ENCODE measurements at regions not wholly inside any gene's neighbourhood (a gene's known extent, or its start where the extent isn't known, plus 50 kb on each side); places are given as distances from the start of the nearest gene placed in this dataset.

- Histone ChIP-seq H3K79me2 (ENCODE audit: insufficient read depth, low read length) (no peaks in the 10 kb centered on the region), H3K4me3 (ENCODE audit: insufficient read depth, low read length) (no peak overlapping the region), H4K20me1 (ENCODE audit: insufficient read depth, low read length) (no peaks in the 10 kb centered on the region), H3K36me3 (ENCODE audit: insufficient read depth, low read length) (no peaks in the 10 kb centered on the region), H3K27ac (ENCODE audit: low read depth, low read length) (no peak overlapping the region), H3K4me1 (ENCODE audit: insufficient read depth, low read length) (no peaks in the 10 kb centered on the region), H2AFZ (ENCODE audit: low read length) (no peak overlapping the region), H3K4me2 (ENCODE audit: insufficient read depth, low read length) (no peak overlapping the region), H3K9me3 (ENCODE audit: low read depth, low read length) (no peaks in the 10 kb centered on the region), H3K27me3 (ENCODE audit: insufficient read depth, low read length) (no peaks in the 10 kb centered on the region)
- DNase-seq (ENCODE audit: insufficient read length, low spot score, missing footprints) = no peak
- no peak for TF ChIP-seq CTCF (IDR thresholded peaks at IDR 0.05; ENCODE audit: extremely low read depth, low read depth, low read length)
Measured at GRCh38 chr7:89731751-89732445, 422.4 kb upstream of the STEAP1 start.

- DNase-seq (ENCODE audit: insufficient read length, low spot score, missing footprints) = no peak
- TF ChIP-seq CTCF (IDR thresholded peaks at IDR 0.05; ENCODE audit: extremely low read depth, low read depth, low read length) = no peak
- no peak overlapping the region for H3K4me2 ChIP-seq (ENCODE audit: insufficient read depth, low read length)
Measured at GRCh38 chr7:89738549-89738948, 415.7 kb upstream of the STEAP1 start.

DNA sequence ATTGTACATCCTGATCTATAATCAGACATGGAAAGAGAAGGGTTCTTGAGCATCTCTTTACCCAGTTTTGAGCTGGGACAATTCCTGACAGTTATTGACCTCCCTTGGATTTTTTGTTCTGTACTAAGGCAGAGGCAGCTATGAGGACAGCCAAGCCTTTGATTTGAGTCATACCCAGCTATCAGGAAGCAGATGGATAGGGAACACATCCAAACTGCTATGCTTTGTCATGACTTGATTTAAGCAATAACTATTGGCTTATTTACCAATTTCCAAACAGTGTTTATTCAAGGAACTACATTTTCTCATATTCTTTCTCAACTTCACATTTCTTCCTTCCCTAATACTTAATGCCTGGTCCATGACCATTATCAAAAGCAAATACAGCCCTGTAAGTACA lies 396.4 kb upstream of the STEAP1 start:
- Histone ChIP-seq H3K79me2 (ENCODE audit: insufficient read depth, low read length) (no peaks in the 10 kb centered on the region), H3K4me1 (ENCODE audit: insufficient read depth, low read length) (no peaks in the 10 kb centered on the region), H3K27me3 (ENCODE audit: insufficient read depth, low read length) (no peaks in the 10 kb centered on the region), H3K4me3 (ENCODE audit: insufficient read depth, low read length) (no peak overlapping the region), H3K36me3 (ENCODE audit: insufficient read depth, low read length) (no peaks in the 10 kb centered on the region), H3K4me2 (ENCODE audit: insufficient read depth, low read length) (no peak overlapping the region), H3K9me3 (ENCODE audit: low read depth, low read length) (no peaks in the 10 kb centered on the region), H4K20me1 (ENCODE audit: insufficient read depth, low read length) (no peaks in the 10 kb centered on the region), H2AFZ (ENCODE audit: low read length) (no peak overlapping the region), H3K27ac (ENCODE audit: low read depth, low read length) (no peak overlapping the region)
- no peak for DNase-seq (ENCODE audit: insufficient read length, low spot score, missing footprints)
- TF ChIP-seq CTCF (IDR thresholded peaks at IDR 0.05; ENCODE audit: extremely low read depth, low read depth, low read length) = no peak

More at GRCh38 chr7:89738549-89738948, 415.7 kb upstream of the STEAP1 start:
- H3K27me3 ChIP-seq (ENCODE audit: insufficient read depth, low read length) = no peaks in the 10 kb centered on the region
- H4K20me1 ChIP-seq (ENCODE audit: insufficient read depth, low read length) = no peaks in the 10 kb centered on the region
- H3K79me2 ChIP-seq (ENCODE audit: insufficient read depth, low read length) = no peaks in the 10 kb centered on the region
- H3K36me3 ChIP-seq (ENCODE audit: insufficient read depth, low read length) = no peaks in the 10 kb centered on the region
- H3K4me1 ChIP-seq (ENCODE audit: insufficient read depth, low read length) = no peaks in the 10 kb centered on the region
- H3K4me3 ChIP-seq (ENCODE audit: insufficient read depth, low read length) = no peak overlapping the region
- no peak overlapping the region for H3K27ac ChIP-seq (ENCODE audit: low read depth, low read length)
- no peaks in the 10 kb centered on the region for H3K9me3 ChIP-seq (ENCODE audit: low read depth, low read length)
- no peak overlapping the region for H2AFZ ChIP-seq (ENCODE audit: low read length)

DNA sequence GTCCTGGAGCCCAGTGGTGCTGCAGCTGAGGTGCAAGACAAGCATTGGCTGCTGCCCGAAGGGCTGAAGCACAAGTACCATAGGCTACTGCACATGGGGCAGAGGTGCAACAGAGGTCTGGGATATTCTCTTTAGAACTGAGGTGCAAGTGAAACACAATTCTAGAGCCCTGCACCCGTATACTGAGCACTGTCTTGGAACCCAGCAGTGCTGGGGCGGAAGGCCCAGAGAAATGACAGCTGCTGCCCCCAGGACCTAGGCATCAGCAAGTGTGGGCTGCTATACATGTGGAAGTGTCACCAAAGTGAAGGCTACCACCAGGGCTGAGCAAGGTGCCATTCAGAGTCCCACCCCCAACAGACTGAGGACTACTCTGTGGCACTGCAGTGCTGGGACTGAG lies 393.6 kb upstream of the STEAP1 start:
- no peaks in the 10 kb centered on the region for H3K4me1 ChIP-seq (ENCODE audit: insufficient read depth, low read length)
- H3K79me2 ChIP-seq (ENCODE audit: insufficient read depth, low read length) = no peaks in the 10 kb centered on the region
- H3K36me3 ChIP-seq (ENCODE audit: insufficient read depth, low read length) = no peaks in the 10 kb centered on the region
- H3K4me2 ChIP-seq (ENCODE audit: insufficient read depth, low read length) = no peak overlapping the region
- TF ChIP-seq CTCF (IDR thresholded peaks at IDR 0.05; ENCODE audit: extremely low read depth, low read depth, low read length) = no peak
- H3K27ac ChIP-seq (ENCODE audit: low read depth, low read length) = no peak overlapping the region
- H3K27me3 ChIP-seq (ENCODE audit: insufficient read depth, low read length) = no peaks in the 10 kb centered on the region
- no peaks in the 10 kb centered on the region for H3K9me3 ChIP-seq (ENCODE audit: low read depth, low read length)
- no peak overlapping the region for H3K4me3 ChIP-seq (ENCODE audit: insufficient read depth, low read length)
- no peak overlapping the region for H2AFZ ChIP-seq (ENCODE audit: low read length)
- no peak for DNase-seq (ENCODE audit: insufficient read length, low spot score, missing footprints)
- no peaks in the 10 kb centered on the region for H4K20me1 ChIP-seq (ENCODE audit: insufficient read depth, low read length)

All from osteoblast (primary cell).